Glomerular endothelial cell (primary cell): ENCODE measurements at regions not wholly inside any gene's neighbourhood (a gene's known extent, or its start where the extent isn't known, plus 50 kb on each side); places are given as distances from the start of the nearest gene placed in this dataset.
"Not testable (repeated sequence)": the region's sequence is repeated elsewhere in the genome, so short reads cannot be mapped to it uniquely, and the experiment has no call there.

Experiments
- DNase-seq: peaks from one replicate; pipeline ENCODE4 v3.0.0-alpha.2; 2011; ENCODE audit warnings: low read depth, low spot score; ENCODE audit errors: extremely low read depth

- DNase-seq = no peak
These were observed 471.6 kb upstream of the CDH4 start for GRCh38 chr20:60780388-60781025.

GRCh38 chr20:60782959-60783625 is 469.0 kb upstream of the CDH4 start:
- DNase-seq = no peak

- DNase-seq = no peak
These were observed 466.8 kb upstream of the CDH4 start for GRCh38 chr20:60785301-60785700.

GRCh38 chr20:60785785-60786184 is 466.3 kb upstream of the CDH4 start:
- no peak for DNase-seq

- DNase-seq = no peak
These were observed 465.3 kb upstream of the CDH4 start for GRCh38 chr20:60786686-60787217.

- DNase-seq = no peak
These were observed 464.8 kb upstream of the CDH4 start for GRCh38 chr20:60787276-60787675.

- DNase-seq = no peak
These were observed 464.0 kb upstream of the CDH4 start for GRCh38 chr20:60788070-60788469.

GRCh38 chr20:60789399-60789798 is 462.7 kb upstream of the CDH4 start:
- no peak for DNase-seq

- DNase-seq = not testable (repeated sequence)
These were observed 461.7 kb upstream of the CDH4 start for GRCh38 chr20:60790339-60790738.

- DNase-seq = no peak
These were observed 460.2 kb upstream of the CDH4 start for GRCh38 chr20:60791823-60792222.

GRCh38 chr20:60792941-60793340 is 459.1 kb upstream of the CDH4 start:
- DNase-seq = no peak

- DNase-seq = no peak
These were observed 457.4 kb upstream of the CDH4 start for GRCh38 chr20:60794674-60795073.

GRCh38 chr20:60795651-60796050 is 456.4 kb upstream of the CDH4 start:
- DNase-seq = no peak

- DNase-seq = no peak
These were observed 451.9 kb upstream of the CDH4 start for GRCh38 chr20:60800185-60800584.

GRCh38 chr20:60802676-60803075 is 449.4 kb upstream of the CDH4 start:
- DNase-seq = no peak

- DNase-seq = no peak
These were observed 448.6 kb upstream of the CDH4 start for GRCh38 chr20:60803335-60804055.

GRCh38 chr20:60804240-60804917 is 447.7 kb upstream of the CDH4 start:
- DNase-seq = no peak

- no peak for DNase-seq
These were observed 447.0 kb upstream of the CDH4 start for GRCh38 chr20:60804918-60805630.

- DNase-seq = no peak
These were observed 445.7 kb upstream of the CDH4 start for GRCh38 chr20:60806354-60806753.

GRCh38 chr20:60806824-60807223 is 445.2 kb upstream of the CDH4 start:
- no peak for DNase-seq
